ENCODE measurements at regions not wholly inside any gene's neighbourhood (a gene's known extent, or its start where the extent isn't known, plus 50 kb on each side); places are given as distances from the start of the nearest gene placed in this dataset.

- CTCF ChIA-PET: interaction anchor here (1.2 kb wide), 1 partner anchor 380 kb away, joined by 3 read pairs; no protein-coding TSS in a partner anchor
- peaks cover 45% of the 10 kb centered on the region for H3K27me3 Mint-ChIP-seq
- no peaks in the 10 kb centered on the region for H3K36me3 Mint-ChIP-seq
- H3K4me1 Mint-ChIP-seq: peaks cover 4% of the 10 kb centered on the region
- ATAC-seq (no peak), DNase-seq (no peak)
- no peak overlapping the region for H3K27ac Mint-ChIP-seq
- H3K4me3 Mint-ChIP-seq: no peak overlapping the region
- H3K9me3 Mint-ChIP-seq (ENCODE audit: low read depth): no peaks in the 10 kb centered on the region
These were observed 179.0 kb downstream of the LACC1 start for GRCh38 chr13:44058624-44059215.

GRCh38 chr13:44061876-44062275, 182.2 kb downstream of the LACC1 start:
- CTCF ChIA-PET: no interaction called here

GRCh38 chr13:44063467-44063866, 183.8 kb downstream of the LACC1 start:
- Mint-ChIP-seq H3K36me3 (no peaks in the 10 kb centered on the region), H3K9me3 (ENCODE audit: low read depth) (no peaks in the 10 kb centered on the region), H3K4me3 (no peak overlapping the region), H3K27me3 (peaks cover 20% of the 10 kb centered on the region), H3K27ac (no peak overlapping the region), H3K4me1 (no peaks in the 10 kb centered on the region)
- DNase-seq (no peak), ATAC-seq (no peak)
- CTCF ChIA-PET: interaction anchor here (0.6 kb wide), 1 partner anchor 338 kb away, joined by 3 read pairs; no protein-coding TSS in a partner anchor

More at GRCh38 chr13:44061876-44062275, 182.2 kb downstream of the LACC1 start:
- no peaks in the 10 kb centered on the region for H3K9me3 Mint-ChIP-seq (ENCODE audit: low read depth)
- no peak overlapping the region for H3K27ac Mint-ChIP-seq
- H3K36me3 Mint-ChIP-seq: no peaks in the 10 kb centered on the region
- H3K27me3 Mint-ChIP-seq: peaks cover 24% of the 10 kb centered on the region
- DNase-seq (no peak), ATAC-seq (no peak)
- no peaks in the 10 kb centered on the region for H3K4me1 Mint-ChIP-seq
- H3K4me3 Mint-ChIP-seq: no peak overlapping the region

- Mint-ChIP-seq H3K36me3 (no peaks in the 10 kb centered on the region), H3K4me1 (no peaks in the 10 kb centered on the region), H3K27ac (no peak overlapping the region), H3K27me3 (peaks cover 18% of the 10 kb centered on the region), H3K9me3 (ENCODE audit: low read depth) (no peaks in the 10 kb centered on the region), H3K4me3 (no peak overlapping the region)
- DNase-seq: no peak
- CTCF ChIA-PET: interaction anchor here (0.6 kb wide), 1 partner anchor 337 kb away, joined by 3 read pairs; no protein-coding TSS in a partner anchor
- ATAC-seq: no peak
These were observed 184.2 kb downstream of the LACC1 start for GRCh38 chr13:44063881-44064280.

- H3K27me3 Mint-ChIP-seq: peaks cover 19% of the 10 kb centered on the region
- H3K27ac Mint-ChIP-seq: no peak overlapping the region
- no peak overlapping the region for H3K4me3 Mint-ChIP-seq
- ATAC-seq (no peak), DNase-seq (no peak)
- H3K36me3 Mint-ChIP-seq: no peaks in the 10 kb centered on the region
- no peaks in the 10 kb centered on the region for H3K4me1 Mint-ChIP-seq
- H3K9me3 Mint-ChIP-seq (ENCODE audit: low read depth): no peaks in the 10 kb centered on the region
- CTCF ChIA-PET: no interaction called here
These were observed 184.7 kb downstream of the LACC1 start for GRCh38 chr13:44064357-44064756.

GRCh38 chr13:44068169-44068568, 188.5 kb downstream of the LACC1 start:
- Mint-ChIP-seq H3K4me3 (no peak overlapping the region), H3K4me1 (no peaks in the 10 kb centered on the region), H3K27ac (no peak overlapping the region), H3K36me3 (no peaks in the 10 kb centered on the region), H3K27me3 (peaks cover 18% of the 10 kb centered on the region), H3K9me3 (ENCODE audit: low read depth) (peaks cover 9% of the 10 kb centered on the region)
- no peak for ATAC-seq
- CTCF ChIA-PET: no interaction called here
- DNase-seq: no peak

GRCh38 chr13:44068737-44069136, 189.0 kb downstream of the LACC1 start:
- ATAC-seq (no peak), DNase-seq (no peak)
- H3K4me1 Mint-ChIP-seq: no peaks in the 10 kb centered on the region
- peaks cover 18% of the 10 kb centered on the region for H3K27me3 Mint-ChIP-seq
- no peak overlapping the region for H3K27ac Mint-ChIP-seq
- no peaks in the 10 kb centered on the region for H3K36me3 Mint-ChIP-seq
- CTCF ChIA-PET: no interaction called here
- peaks cover 13% of the 10 kb centered on the region for H3K9me3 Mint-ChIP-seq (ENCODE audit: low read depth)
- H3K4me3 Mint-ChIP-seq: no peak overlapping the region

- peaks cover 13% of the 10 kb centered on the region for H3K9me3 Mint-ChIP-seq (ENCODE audit: low read depth)
- peaks cover 16% of the 10 kb centered on the region for H3K27me3 Mint-ChIP-seq
- no peak overlapping the region for H3K4me3 Mint-ChIP-seq
- CTCF ChIA-PET: no interaction called here
- no peak for DNase-seq
- no peaks in the 10 kb centered on the region for H3K4me1 Mint-ChIP-seq
- H3K36me3 Mint-ChIP-seq: no peaks in the 10 kb centered on the region
- H3K27ac Mint-ChIP-seq: no peak overlapping the region
- no peak for ATAC-seq
These were observed 192.8 kb downstream of the LACC1 start for GRCh38 chr13:44072536-44072935.

GRCh38 chr13:44074611-44075010, 194.9 kb downstream of the LACC1 start:
- Mint-ChIP-seq H3K27me3 (peaks cover 6% of the 10 kb centered on the region), H3K4me1 (no peaks in the 10 kb centered on the region), H3K27ac (no peak overlapping the region), H3K4me3 (no peak overlapping the region), H3K36me3 (no peaks in the 10 kb centered on the region), H3K9me3 (ENCODE audit: low read depth) (peaks cover 13% of the 10 kb centered on the region)
- CTCF ChIA-PET: no interaction called here
- DNase-seq (no peak), ATAC-seq (no peak)

- no peak overlapping the region for H3K4me3 Mint-ChIP-seq
- ATAC-seq (no peak), DNase-seq (no peak)
- peaks cover 4% of the 10 kb centered on the region for H3K27me3 Mint-ChIP-seq
- no peaks in the 10 kb centered on the region for H3K36me3 Mint-ChIP-seq
- no peaks in the 10 kb centered on the region for H3K4me1 Mint-ChIP-seq
- H3K27ac Mint-ChIP-seq: no peak overlapping the region
- peaks cover 13% of the 10 kb centered on the region for H3K9me3 Mint-ChIP-seq (ENCODE audit: low read depth)
- CTCF ChIA-PET: interaction anchor here (1.5 kb wide), 1 partner anchor 11 kb away, joined by 4 read pairs; no protein-coding TSS in a partner anchor
These were observed 195.4 kb downstream of the LACC1 start for GRCh38 chr13:44075113-44075512.

- H3K36me3 Mint-ChIP-seq: no peaks in the 10 kb centered on the region
- no peak overlapping the region for H3K27ac Mint-ChIP-seq
- no peaks in the 10 kb centered on the region for H3K9me3 Mint-ChIP-seq (ENCODE audit: low read depth)
- H3K27me3 Mint-ChIP-seq: peaks cover 14% of the 10 kb centered on the region
- no peak for DNase-seq
- H3K4me1 Mint-ChIP-seq: no peaks in the 10 kb centered on the region
- no peak for ATAC-seq
- CTCF ChIA-PET: no interaction called here
- H3K4me3 Mint-ChIP-seq: no peak overlapping the region
These were observed 199.2 kb downstream of the LACC1 start for GRCh38 chr13:44078806-44079376.

GRCh38 chr13:44079413-44080205, 199.9 kb downstream of the LACC1 start:
- Mint-ChIP-seq H3K4me1 (no peaks in the 10 kb centered on the region), H3K27me3 (peaks cover 10% of the 10 kb centered on the region), H3K4me3 (no peak overlapping the region), H3K36me3 (no peaks in the 10 kb centered on the region), H3K9me3 (ENCODE audit: low read depth) (no peaks in the 10 kb centered on the region), H3K27ac (no peak overlapping the region)
- DNase-seq: no peak
- CTCF ChIA-PET: no interaction called here
- ATAC-seq: no peak

GRCh38 chr13:44084146-44084545, 204.4 kb downstream of the LACC1 start:
- ATAC-seq: no peak
- H3K9me3 Mint-ChIP-seq (ENCODE audit: low read depth): no peaks in the 10 kb centered on the region
- no peak overlapping the region for H3K4me3 Mint-ChIP-seq
- H3K27ac Mint-ChIP-seq: no peak overlapping the region
- no peaks in the 10 kb centered on the region for H3K36me3 Mint-ChIP-seq
- no peak for DNase-seq
- CTCF ChIA-PET: no interaction called here
- H3K4me1 Mint-ChIP-seq: peaks cover 3% of the 10 kb centered on the region
- H3K27me3 Mint-ChIP-seq: peaks cover 26% of the 10 kb centered on the region

GRCh38 chr13:44086389-44086788, 206.7 kb downstream of the LACC1 start:
- Mint-ChIP-seq H3K27ac (no peak overlapping the region), H3K9me3 (ENCODE audit: low read depth) (no peaks in the 10 kb centered on the region), H3K36me3 (no peaks in the 10 kb centered on the region), H3K27me3 (peaks cover 26% of the 10 kb centered on the region), H3K4me3 (no peak overlapping the region), H3K4me1 (peaks cover 10% of the 10 kb centered on the region)
- CTCF ChIA-PET: interaction anchor here (1.5 kb wide), 1 partner anchor 11 kb away, joined by 4 read pairs; no protein-coding TSS in a partner anchor
- no peak for DNase-seq
- no peak for ATAC-seq

All from activated CD8-positive, alpha-beta memory T cell treated with anti-CD3 and anti-CD28 coated beads, Interleukin-2, amount 10 ng/mL, durations not matched to agents 7 days and 5 days (primary cell).